Sigmoid colon (tissue), 6 donors: ENCODE measurements at regions not wholly inside any gene's neighbourhood (a gene's known extent, or its start where the extent isn't known, plus 50 kb on each side); places are given as distances from the start of the nearest gene placed in this dataset.

ENCODE experiments used
- DNase-seq: peaks from one replicate; pipeline ENCODE4 v3.0.0-alpha.2; 2019
- H3K27ac ChIP-seq, 4 donors: fragments of 200-600 bp; sonication (generic); one replicate each; pipeline ENCODE4 v1.5.1; 2016 to 2019; ENCODE audit warnings: mild to moderate bottlenecking in 1 of 4
- H3K27me3 ChIP-seq, 3 donors: fragments of 200-600 bp; sonication (generic); one replicate each; pipeline ENCODE4 v1.5.1; 2019; ENCODE audit warnings: mild to moderate bottlenecking in 1 of 3
- H3K36me3 ChIP-seq, 4 donors: fragments of 200-600 bp; sonication (generic); one replicate each; pipeline ENCODE4 v1.5.1; 2016 to 2019
- H3K4me1 ChIP-seq, 4 donors: fragments of 200-600 bp; sonication (generic); one replicate each; pipeline ENCODE4 v1.5.1; 2017 to 2019
- H3K4me3 ChIP-seq, 4 donors: fragments of 200-600 bp; sonication (generic); one replicate each; pipeline ENCODE4 v1.5.1; 2017 to 2019; ENCODE audit warnings: mild to moderate bottlenecking in 2 of 4, moderate library complexity in 1 of 4
- H3K9me3 ChIP-seq, 4 donors: fragments of 200-600 bp in 3 of 4; sonication (generic) in 3 of 4; one replicate each; pipeline versions ENCODE4 v1.5.1 to v1.6.1; 2013 to 2019
- EP300 ChIP-seq, 4 donors: sonication (generic); formaldehyde crosslinking; IDR thresholded peaks; one replicate each; pipeline ENCODE4 v1.6.1; 2017; ENCODE audit warnings: antibody characterized with exemption in 4 of 4
- POLR2A ChIP-seq, 2 donors: fragments of 450-650 bp; IDR thresholded peaks; one replicate each; pipeline ENCODE4 v1.6.1; 2016; ENCODE audit warnings: antibody characterized with exemption in 2 of 2, mild to moderate bottlenecking in 2 of 2, moderate library complexity in 2 of 2
- POLR2AphosphoS5 ChIP-seq, 4 donors: sonication (generic); formaldehyde crosslinking; IDR thresholded peaks; one replicate each; pipeline ENCODE4 v1.6.1; 2017; ENCODE audit warnings: antibody characterized with exemption in 4 of 4
- WGBS, 2 donors: extraction: QIAGEN DNeasy Blood & Tissue Kit; methylation state at CpG; one replicate each; pipeline ENCODE4 v1.1.7; 2013; 5-methylcytosine and 5-hydroxymethylcytosine counted together
- intact Hi-C: fragments of 100-400 bp; cut with DNase I; formaldehyde crosslinking; loops from one replicate; pipeline ENCODE4 v1.15.1; 2023
- TF ChIP-seq, protein P1 (sequence below), 4 experiments: fragments of 450-650 bp in 3 of 4; fragments of 200-600 bp in 1 of 4; IDR thresholded peaks; one replicate each; pipeline ENCODE4 v1.5.1; 2016 to 2019; ENCODE audit warnings: antibody characterized with exemption in 4 of 4, mild to moderate bottlenecking in 3 of 4, moderate library complexity in 2 of 4
- donor health status: healthy with polysubstance abuse.
- donor health status: healthy.

DNA sequence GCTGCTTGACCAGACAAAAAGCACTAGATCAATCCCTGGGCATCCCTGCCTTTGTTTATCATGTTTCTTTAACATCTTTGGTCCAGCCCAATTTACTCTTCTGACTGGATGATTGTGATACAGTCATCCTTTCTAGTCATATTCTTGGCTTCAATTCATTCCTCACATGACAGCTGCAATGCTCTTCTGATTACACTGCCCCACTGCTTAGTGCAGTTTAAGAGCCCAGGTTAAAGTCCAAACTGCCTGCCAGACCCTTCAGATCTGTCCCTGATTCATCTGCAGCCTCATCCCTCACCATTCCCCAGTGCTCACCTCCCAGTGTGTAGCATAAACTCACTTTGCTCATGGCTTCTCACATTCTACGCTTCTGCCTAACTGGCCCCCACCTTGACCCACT, 383.8 kb downstream of the TNS3 start:
- H3K4me1 ChIP-seq, result no peaks in the 10 kb centered on the region
- no peak overlapping the region for H3K27ac ChIP-seq
- H3K9me3 ChIP-seq, result no peaks in the 10 kb centered on the region
- H3K36me3 ChIP-seq, result no peaks in the 10 kb centered on the region
- intact Hi-C loops, result no loop called here
- no peak for DNase-seq
- WGBS, 2 donors, result 99 to 100% methylated on average over 1 of the region's 1 CpG
- H3K4me3 ChIP-seq, result no peak overlapping the region
- TF ChIP-seq EP300 (IDR thresholded peaks at IDR 0.05), result no peak
- TF ChIP-seq, protein P1, sequence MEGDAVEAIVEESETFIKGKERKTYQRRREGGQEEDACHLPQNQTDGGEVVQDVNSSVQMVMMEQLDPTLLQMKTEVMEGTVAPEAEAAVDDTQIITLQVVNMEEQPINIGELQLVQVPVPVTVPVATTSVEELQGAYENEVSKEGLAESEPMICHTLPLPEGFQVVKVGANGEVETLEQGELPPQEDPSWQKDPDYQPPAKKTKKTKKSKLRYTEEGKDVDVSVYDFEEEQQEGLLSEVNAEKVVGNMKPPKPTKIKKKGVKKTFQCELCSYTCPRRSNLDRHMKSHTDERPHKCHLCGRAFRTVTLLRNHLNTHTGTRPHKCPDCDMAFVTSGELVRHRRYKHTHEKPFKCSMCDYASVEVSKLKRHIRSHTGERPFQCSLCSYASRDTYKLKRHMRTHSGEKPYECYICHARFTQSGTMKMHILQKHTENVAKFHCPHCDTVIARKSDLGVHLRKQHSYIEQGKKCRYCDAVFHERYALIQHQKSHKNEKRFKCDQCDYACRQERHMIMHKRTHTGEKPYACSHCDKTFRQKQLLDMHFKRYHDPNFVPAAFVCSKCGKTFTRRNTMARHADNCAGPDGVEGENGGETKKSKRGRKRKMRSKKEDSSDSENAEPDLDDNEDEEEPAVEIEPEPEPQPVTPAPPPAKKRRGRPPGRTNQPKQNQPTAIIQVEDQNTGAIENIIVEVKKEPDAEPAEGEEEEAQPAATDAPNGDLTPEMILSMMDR (IDR thresholded peaks at IDR 0.05), result no peak
- TF ChIP-seq POLR2A (IDR thresholded peaks at IDR 0.05), result no peak
- TF ChIP-seq POLR2AphosphoS5 (IDR thresholded peaks at IDR 0.05), result no peak
- no peaks in the 10 kb centered on the region for H3K27me3 ChIP-seq

DNA sequence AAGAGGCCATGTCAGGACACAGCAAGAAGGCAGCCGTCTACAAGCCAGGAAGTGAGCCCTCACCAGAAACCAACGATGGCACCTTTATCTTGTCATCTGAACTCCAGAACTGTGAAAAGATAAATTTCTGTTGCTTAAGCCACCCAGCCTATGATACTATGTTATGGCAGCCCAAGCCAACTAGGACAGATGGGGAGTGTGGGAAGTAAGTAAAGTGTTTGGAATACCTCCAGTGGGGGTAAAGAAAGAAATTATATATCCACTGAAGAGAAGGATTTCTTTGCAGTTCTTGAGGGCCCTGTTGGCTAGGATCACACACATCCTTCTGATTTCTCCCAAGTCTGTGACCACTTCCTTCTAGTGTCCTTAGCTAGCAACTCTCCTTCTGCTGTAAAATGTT, 384.4 kb downstream of the TNS3 start:
- H3K27ac ChIP-seq, result no peak overlapping the region
- TF ChIP-seq, protein P1 (IDR thresholded peaks at IDR 0.05), result no peak
- TF ChIP-seq POLR2AphosphoS5 (IDR thresholded peaks at IDR 0.05) (no peak), EP300 (IDR thresholded peaks at IDR 0.05) (no peak), POLR2A (IDR thresholded peaks at IDR 0.05) (no peak)
- H3K9me3 ChIP-seq, result no peaks in the 10 kb centered on the region
- no peaks in the 10 kb centered on the region for H3K4me1 ChIP-seq
- WGBS, 2 donors, result 62 to 92% methylated on average over 2 of the region's 2 CpGs
- DNase-seq, result no peak
- no peak overlapping the region for H3K4me3 ChIP-seq
- H3K27me3 ChIP-seq, result no peaks in the 10 kb centered on the region
- intact Hi-C loops, result no loop called here
- no peaks in the 10 kb centered on the region for H3K36me3 ChIP-seq

DNA sequence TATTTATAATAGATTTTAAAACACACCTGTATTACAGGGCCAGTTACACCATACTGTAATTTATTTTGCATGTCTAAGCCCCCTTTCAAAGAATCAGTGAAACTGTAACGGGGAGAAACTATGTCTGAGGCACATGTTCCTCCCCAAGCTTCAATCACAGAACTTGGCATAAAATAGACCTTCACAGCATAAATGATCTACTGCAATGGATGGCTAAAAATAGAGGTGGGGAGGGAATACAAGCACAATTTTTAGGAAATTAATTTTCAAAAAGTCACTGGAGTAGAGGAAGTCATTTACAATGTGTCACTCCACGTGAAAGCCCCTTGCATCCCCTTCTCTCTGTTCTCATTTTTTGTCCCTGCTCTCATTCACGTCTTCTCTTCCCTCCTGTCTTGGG, 385.2 kb downstream of the TNS3 start:
- 72 to 95% methylated on average over 3 of the region's 3 CpGs for WGBS, 2 donors
- no peak for TF ChIP-seq POLR2AphosphoS5 (IDR thresholded peaks at IDR 0.05)
- no peak for TF ChIP-seq EP300 (IDR thresholded peaks at IDR 0.05)
- TF ChIP-seq, protein P1 (IDR thresholded peaks at IDR 0.05), result no peak
- Histone ChIP-seq H3K27me3 (no peaks in the 10 kb centered on the region), H3K27ac (no peak overlapping the region), H3K36me3 (no peaks in the 10 kb centered on the region), H3K9me3 (no peaks in the 10 kb centered on the region), H3K4me3 (no peak overlapping the region), H3K4me1 (no peaks in the 10 kb centered on the region)
- intact Hi-C loops, result no loop called here
- DNase-seq, result no peak

DNA sequence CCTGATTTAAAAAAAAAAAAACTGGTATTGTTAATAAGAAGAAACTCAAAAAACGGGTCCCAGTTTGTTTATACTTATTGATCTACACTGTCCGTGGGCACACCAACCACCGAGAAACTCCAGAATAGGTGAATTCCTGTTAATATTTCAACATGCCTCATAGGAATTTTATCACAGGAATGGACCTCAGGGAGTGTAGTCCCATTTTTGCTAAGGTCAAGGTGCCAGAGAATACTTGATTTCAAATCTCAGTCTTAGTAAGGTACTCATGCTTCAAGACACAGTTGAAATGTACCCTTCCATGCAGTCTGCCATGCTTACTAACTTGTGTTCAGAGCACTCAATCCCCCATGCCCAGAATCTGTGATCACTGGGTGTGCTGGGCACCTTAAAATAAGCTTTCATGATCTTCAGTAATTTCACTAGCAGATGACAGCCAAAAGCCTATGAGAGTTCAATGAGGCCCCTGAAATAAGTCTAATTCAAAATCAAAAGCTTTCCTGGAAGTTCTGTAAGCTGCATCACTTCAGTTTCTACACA, 385.7 kb downstream of the TNS3 start:
- H3K27me3 ChIP-seq, result no peaks in the 10 kb centered on the region
- intact Hi-C loops, result no loop called here
- no peaks in the 10 kb centered on the region for H3K36me3 ChIP-seq
- H3K4me3 ChIP-seq, result no peak overlapping the region
- no peaks in the 10 kb centered on the region for H3K4me1 ChIP-seq
- TF ChIP-seq, protein P1 (IDR thresholded peaks at IDR 0.05), result no peak
- TF ChIP-seq EP300 (IDR thresholded peaks at IDR 0.05) (no peak), POLR2A (IDR thresholded peaks at IDR 0.05) (no peak), POLR2AphosphoS5 (IDR thresholded peaks at IDR 0.05) (no peak)
- no peak overlapping the region for H3K27ac ChIP-seq
- WGBS, 2 donors, result 90 to 93% methylated on average over 3 of the region's 3 CpGs
- DNase-seq, result no peak
- H3K9me3 ChIP-seq, result no peaks in the 10 kb centered on the region

DNA sequence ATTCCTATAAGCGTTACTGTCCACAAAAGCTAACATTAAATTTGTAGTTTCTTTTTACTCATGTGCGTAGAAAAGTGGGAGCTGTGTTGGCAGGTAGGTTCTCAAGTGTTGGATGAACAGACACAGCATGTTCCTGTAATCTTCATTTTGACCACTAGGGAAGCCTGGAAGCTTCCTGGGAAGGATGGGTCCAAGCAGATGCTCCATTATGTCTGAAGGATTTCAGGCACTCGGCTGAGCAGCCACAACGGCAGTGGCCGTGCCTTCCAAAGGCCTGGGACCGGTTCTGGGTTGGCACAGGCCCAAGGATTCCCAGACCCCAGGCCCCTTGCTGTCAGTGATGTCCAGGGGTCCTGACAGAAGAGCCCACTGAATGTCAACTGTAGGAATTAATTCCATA, 386.3 kb downstream of the TNS3 start:
- H3K4me1 ChIP-seq, result no peaks in the 10 kb centered on the region
- TF ChIP-seq, protein P1 (IDR thresholded peaks at IDR 0.05), result no peak
- TF ChIP-seq POLR2AphosphoS5 (IDR thresholded peaks at IDR 0.05) (no peak), EP300 (IDR thresholded peaks at IDR 0.05) (no peak), POLR2A (IDR thresholded peaks at IDR 0.05) (no peak)
- H3K27me3 ChIP-seq, result no peaks in the 10 kb centered on the region
- no peak overlapping the region for H3K4me3 ChIP-seq
- H3K27ac ChIP-seq, result no peak overlapping the region
- no peaks in the 10 kb centered on the region for H3K9me3 ChIP-seq
- H3K36me3 ChIP-seq, result no peaks in the 10 kb centered on the region
- no peak for DNase-seq
- intact Hi-C loops, result no loop called here
- 85 to 96% methylated on average over 6 of the region's 6 CpGs for WGBS, 2 donors
